Rectal smooth muscle tissue (tissue), 1 donor: ENCODE measurements at regions not wholly inside any gene's neighbourhood (a gene's known extent, or its start where the extent isn't known, plus 50 kb on each side); places are given as distances from the start of the nearest gene placed in this dataset.
A peak's percentile ranks its signal among the peaks of the same experiment; 100 is the strongest.

Experiments
- H3K27ac ChIP-seq: one replicate; pipeline ENCODE4 v1.7.0; 2013; ENCODE audit warnings: low read depth, low read length, inconsistent platforms
- H3K27me3 ChIP-seq: one replicate; pipeline ENCODE4 v1.7.0; 2013; ENCODE audit warnings: low read length; ENCODE audit not compliant: control insufficient read depth, insufficient read depth
- H3K36me3 ChIP-seq: one replicate; pipeline ENCODE4 v1.7.0; 2013; ENCODE audit warnings: low read length; ENCODE audit not compliant: control insufficient read depth, insufficient read depth
- H3K4me1 ChIP-seq: one replicate; pipeline ENCODE4 v1.7.0; 2013; ENCODE audit warnings: low read length; ENCODE audit not compliant: control insufficient read depth, insufficient read depth
- H3K4me3 ChIP-seq: one replicate; pipeline ENCODE4 v1.7.0; 2013; ENCODE audit warnings: low read length
- H3K9ac ChIP-seq: one replicate; pipeline ENCODE4 v1.7.0; 2013; ENCODE audit warnings: low read length

DNA sequence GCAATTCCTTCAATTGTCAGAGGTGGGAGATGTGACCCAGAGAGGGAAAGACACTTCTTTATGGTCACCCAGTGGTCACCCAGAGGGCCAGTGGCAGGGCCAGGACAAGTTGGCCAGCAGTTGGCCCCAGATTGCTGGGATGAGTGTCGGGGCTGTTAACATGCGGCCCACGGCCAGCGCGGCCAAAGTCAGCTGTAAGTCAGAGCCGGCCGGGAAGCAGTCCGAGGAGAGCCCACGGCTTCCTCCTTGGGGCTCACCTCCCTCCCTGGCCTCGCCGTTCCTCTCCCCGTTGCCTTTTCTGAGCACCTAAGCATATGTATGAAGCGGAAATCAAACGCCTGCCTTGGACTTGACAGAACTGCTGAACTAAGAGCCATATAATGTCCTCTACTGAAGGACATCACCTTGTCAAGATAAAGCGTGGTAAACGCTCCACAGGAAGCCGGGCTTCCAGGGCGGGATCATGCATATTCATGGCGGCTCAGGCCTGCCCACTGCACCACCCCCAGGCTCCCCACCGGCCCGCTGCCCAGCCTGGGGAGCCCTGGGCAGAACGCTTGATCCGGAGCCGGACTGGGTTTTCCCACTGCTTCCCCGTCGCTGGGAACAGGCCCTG lies 245.4 kb upstream of the POU3F1 start:
- no peak overlapping the region for H3K27ac ChIP-seq
- H3K9ac ChIP-seq = no peak overlapping the region
- H3K4me1 ChIP-seq = no peaks in the 10 kb centered on the region
- no peaks in the 10 kb centered on the region for H3K36me3 ChIP-seq
- H3K4me3 ChIP-seq = peak overlapping the region; percentile 4
- H3K27me3 ChIP-seq = peaks cover 10% of the 10 kb centered on the region

GRCh38 chr1:38291336-38291735 lies 244.7 kb upstream of the POU3F1 start:
- Histone ChIP-seq H3K27me3 (peaks cover 10% of the 10 kb centered on the region), H3K9ac (no peak overlapping the region), H3K36me3 (no peaks in the 10 kb centered on the region), H3K4me1 (no peaks in the 10 kb centered on the region), H3K27ac (no peak overlapping the region), H3K4me3 (no peak overlapping the region)

- no peak overlapping the region for H3K4me3 ChIP-seq
- no peak overlapping the region for H3K27ac ChIP-seq
- no peak overlapping the region for H3K9ac ChIP-seq
- H3K36me3 ChIP-seq = no peaks in the 10 kb centered on the region
- peaks cover 10% of the 10 kb centered on the region for H3K27me3 ChIP-seq
- no peaks in the 10 kb centered on the region for H3K4me1 ChIP-seq
Measured at GRCh38 chr1:38289034-38289433, 242.4 kb upstream of the POU3F1 start.

- Histone ChIP-seq H3K9ac (no peak overlapping the region), H3K27me3 (peaks cover 6% of the 10 kb centered on the region), H3K36me3 (no peaks in the 10 kb centered on the region), H3K27ac (no peak overlapping the region), H3K4me1 (no peaks in the 10 kb centered on the region), H3K4me3 (no peak overlapping the region)
Measured at GRCh38 chr1:38287547-38287946, 241.0 kb upstream of the POU3F1 start.

- H3K27ac ChIP-seq = no peak overlapping the region
- H3K36me3 ChIP-seq = no peaks in the 10 kb centered on the region
- no peaks in the 10 kb centered on the region for H3K4me1 ChIP-seq
- no peak overlapping the region for H3K9ac ChIP-seq
- H3K4me3 ChIP-seq = no peak overlapping the region
- peaks cover 1% of the 10 kb centered on the region for H3K27me3 ChIP-seq
Measured at GRCh38 chr1:38287036-38287435, 240.4 kb upstream of the POU3F1 start.

DNA sequence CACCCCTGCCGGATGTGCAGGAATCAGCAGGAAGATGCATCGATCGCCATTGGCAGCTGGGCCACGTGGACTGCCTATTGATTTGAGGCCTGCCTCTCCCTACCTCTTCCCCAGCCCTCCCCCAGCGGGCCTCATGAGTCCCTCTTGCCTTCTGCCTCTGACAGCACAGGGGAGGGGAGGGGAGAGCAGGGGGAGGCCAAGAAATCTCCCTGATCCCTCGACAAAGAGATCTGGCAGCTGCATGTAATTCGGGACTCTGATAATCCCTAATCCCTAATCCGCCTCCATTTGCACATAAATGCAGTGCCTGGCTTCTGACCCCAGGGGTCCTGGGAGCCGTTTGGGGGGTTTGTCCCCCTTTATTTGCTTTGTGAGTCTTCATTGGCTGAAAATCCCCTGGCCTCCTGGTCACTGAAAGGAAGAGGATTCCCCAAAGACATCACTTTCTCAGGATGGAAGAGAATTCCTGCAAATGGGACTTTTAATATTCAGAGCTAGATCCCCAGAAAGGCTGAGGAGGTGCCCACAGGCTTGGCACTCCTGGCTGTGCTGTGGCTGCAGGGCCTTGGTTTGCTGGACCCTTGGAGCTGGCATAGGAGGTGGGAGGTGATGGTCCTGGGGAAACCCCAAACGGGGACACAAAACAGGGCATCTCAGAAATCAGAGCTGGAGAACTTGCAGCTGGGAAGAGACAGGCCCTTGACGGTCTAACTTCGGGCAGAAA lies 239.4 kb upstream of the POU3F1 start:
- Histone ChIP-seq H3K9ac (no peak overlapping the region), H3K36me3 (no peaks in the 10 kb centered on the region), H3K4me3 (no peak overlapping the region), H3K4me1 (no peaks in the 10 kb centered on the region), H3K27ac (no peak overlapping the region), H3K27me3 (peaks cover 4% of the 10 kb centered on the region)

GRCh38 chr1:38284953-38285352 lies 238.4 kb upstream of the POU3F1 start:
- H3K4me3 ChIP-seq = no peak overlapping the region
- no peaks in the 10 kb centered on the region for H3K4me1 ChIP-seq
- no peaks in the 10 kb centered on the region for H3K36me3 ChIP-seq
- no peak overlapping the region for H3K9ac ChIP-seq
- H3K27ac ChIP-seq = no peak overlapping the region
- peaks cover 4% of the 10 kb centered on the region for H3K27me3 ChIP-seq

DNA sequence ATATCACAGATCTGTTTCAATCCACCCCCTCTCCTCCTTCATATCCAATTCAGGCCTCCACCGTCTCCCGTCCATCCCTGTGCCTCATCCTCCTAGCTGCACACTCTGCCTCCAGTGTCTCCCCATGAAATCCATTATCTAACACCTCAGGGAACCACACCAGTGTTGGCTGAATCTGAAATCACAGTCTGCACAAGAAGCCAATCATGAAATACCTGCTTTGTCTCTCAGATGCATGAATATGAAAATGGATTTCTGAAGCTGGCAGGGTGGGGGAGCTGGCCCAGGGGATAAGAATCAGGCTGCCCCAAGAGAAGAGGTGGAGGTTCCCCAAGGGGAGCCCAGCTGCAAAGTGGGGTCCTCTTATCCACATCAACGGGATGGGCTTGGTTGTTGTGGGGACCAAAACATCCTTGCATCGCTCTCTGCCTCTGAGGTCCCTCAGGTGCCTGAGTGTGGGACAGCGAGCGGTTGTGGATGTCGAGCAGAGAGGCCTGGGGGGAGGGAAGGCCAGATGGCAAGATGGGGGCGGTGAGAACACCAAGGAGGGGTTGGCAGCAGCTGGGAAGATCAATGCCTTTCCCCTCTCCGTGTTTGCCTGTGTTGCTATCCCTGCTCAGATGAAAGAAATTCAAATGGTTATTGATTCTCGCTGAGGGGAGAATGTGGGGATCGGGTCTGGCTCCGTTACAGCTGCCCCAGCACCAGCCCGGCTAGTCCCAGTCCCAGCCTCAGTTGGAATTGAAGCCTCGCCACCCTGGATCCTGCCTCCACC lies 237.3 kb upstream of the POU3F1 start:
- no peaks in the 10 kb centered on the region for H3K36me3 ChIP-seq
- peaks cover 4% of the 10 kb centered on the region for H3K27me3 ChIP-seq
- no peak overlapping the region for H3K27ac ChIP-seq
- H3K9ac ChIP-seq = no peak overlapping the region
- H3K4me1 ChIP-seq = no peaks in the 10 kb centered on the region
- no peak overlapping the region for H3K4me3 ChIP-seq

DNA sequence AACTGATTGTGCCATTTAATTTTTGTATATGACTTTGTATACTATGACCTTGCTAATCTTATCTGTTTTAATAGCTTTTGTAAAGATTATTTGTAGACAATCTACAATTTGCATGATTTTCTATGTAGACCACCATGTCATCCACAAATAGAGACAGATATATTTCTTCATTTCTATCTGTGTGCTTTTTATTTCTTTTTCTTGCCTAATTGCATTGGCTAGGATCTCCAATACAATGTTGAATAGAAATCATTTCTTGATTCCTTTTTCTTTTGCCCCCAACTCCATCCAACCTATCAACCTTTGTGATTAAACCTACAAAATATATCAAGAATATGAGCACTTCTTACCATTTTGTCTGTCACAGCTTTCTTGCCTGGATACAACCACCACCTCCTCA lies 232.6 kb upstream of the POU3F1 start:
- no peaks in the 10 kb centered on the region for H3K36me3 ChIP-seq
- no peaks in the 10 kb centered on the region for H3K4me1 ChIP-seq
- no peak overlapping the region for H3K27ac ChIP-seq
- no peak overlapping the region for H3K9ac ChIP-seq
- no peak overlapping the region for H3K4me3 ChIP-seq
- peaks cover 4% of the 10 kb centered on the region for H3K27me3 ChIP-seq

- H3K36me3 ChIP-seq = no peaks in the 10 kb centered on the region
- H3K4me3 ChIP-seq = no peak overlapping the region
- H3K27me3 ChIP-seq = peaks cover 4% of the 10 kb centered on the region
- no peak overlapping the region for H3K9ac ChIP-seq
- H3K27ac ChIP-seq = no peak overlapping the region
- H3K4me1 ChIP-seq = no peaks in the 10 kb centered on the region
Measured at GRCh38 chr1:38277646-38278045, 231.1 kb upstream of the POU3F1 start.

- no peak overlapping the region for H3K4me3 ChIP-seq
- H3K27me3 ChIP-seq = no peaks in the 10 kb centered on the region
- H3K9ac ChIP-seq = no peak overlapping the region
- H3K27ac ChIP-seq = no peak overlapping the region
- no peaks in the 10 kb centered on the region for H3K4me1 ChIP-seq
- no peaks in the 10 kb centered on the region for H3K36me3 ChIP-seq
Measured at GRCh38 chr1:38275960-38276359, 229.4 kb upstream of the POU3F1 start.

DNA sequence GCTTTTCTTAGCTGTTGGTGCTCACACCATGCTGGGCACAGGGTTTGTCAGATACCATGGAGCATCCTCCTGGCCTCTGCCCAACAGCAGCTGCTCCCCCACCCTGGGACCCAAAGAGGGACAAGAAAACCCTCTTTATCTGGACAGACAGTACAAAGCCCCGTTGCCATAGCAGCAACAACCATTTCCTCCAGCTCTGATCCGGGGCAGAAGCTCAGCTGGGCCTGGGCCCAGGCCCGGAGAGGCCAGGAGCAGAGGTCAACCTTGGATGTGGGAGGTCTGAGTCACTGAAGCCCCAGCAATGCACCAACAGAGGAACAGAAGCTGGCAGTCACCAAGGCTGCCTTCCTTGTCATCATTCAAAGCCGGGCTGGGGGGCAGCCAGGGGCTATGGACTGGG lies 228.4 kb upstream of the POU3F1 start:
- no peaks in the 10 kb centered on the region for H3K4me1 ChIP-seq
- no peak overlapping the region for H3K9ac ChIP-seq
- no peaks in the 10 kb centered on the region for H3K36me3 ChIP-seq
- no peaks in the 10 kb centered on the region for H3K27me3 ChIP-seq
- H3K27ac ChIP-seq = no peak overlapping the region
- H3K4me3 ChIP-seq = no peak overlapping the region
